ENCODE measurements at regions not wholly inside any gene's neighbourhood (a gene's known extent, or its start where the extent isn't known, plus 50 kb on each side); places are given as distances from the start of the nearest gene placed in this dataset.

DNA sequence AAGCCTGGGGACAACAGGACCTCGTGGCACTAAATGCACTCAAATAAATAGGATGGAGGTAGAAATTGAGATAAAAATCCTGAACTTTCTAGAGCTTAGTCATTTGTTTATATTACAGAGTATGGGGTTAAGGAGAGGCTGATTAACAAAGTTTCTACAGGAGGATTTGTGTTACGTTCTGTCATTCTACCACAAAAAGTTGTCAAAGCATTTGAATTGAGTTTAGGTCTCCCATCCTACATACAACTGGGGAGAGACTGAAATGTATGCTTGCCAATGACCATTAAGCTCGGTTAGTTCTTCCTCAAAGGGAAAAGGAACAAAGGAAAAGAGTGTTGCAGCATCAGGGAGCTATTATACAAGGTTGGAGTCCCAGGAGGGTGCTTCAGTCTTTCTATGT lies 597.9 kb downstream of the COL12A1 start:
- no peaks in the 10 kb centered on the region for H3K9me3 ChIP-seq
- no peak overlapping the region for H3K4me3 ChIP-seq
- no peak overlapping the region for H3K27ac ChIP-seq
- TF ChIP-seq, protein P1, sequence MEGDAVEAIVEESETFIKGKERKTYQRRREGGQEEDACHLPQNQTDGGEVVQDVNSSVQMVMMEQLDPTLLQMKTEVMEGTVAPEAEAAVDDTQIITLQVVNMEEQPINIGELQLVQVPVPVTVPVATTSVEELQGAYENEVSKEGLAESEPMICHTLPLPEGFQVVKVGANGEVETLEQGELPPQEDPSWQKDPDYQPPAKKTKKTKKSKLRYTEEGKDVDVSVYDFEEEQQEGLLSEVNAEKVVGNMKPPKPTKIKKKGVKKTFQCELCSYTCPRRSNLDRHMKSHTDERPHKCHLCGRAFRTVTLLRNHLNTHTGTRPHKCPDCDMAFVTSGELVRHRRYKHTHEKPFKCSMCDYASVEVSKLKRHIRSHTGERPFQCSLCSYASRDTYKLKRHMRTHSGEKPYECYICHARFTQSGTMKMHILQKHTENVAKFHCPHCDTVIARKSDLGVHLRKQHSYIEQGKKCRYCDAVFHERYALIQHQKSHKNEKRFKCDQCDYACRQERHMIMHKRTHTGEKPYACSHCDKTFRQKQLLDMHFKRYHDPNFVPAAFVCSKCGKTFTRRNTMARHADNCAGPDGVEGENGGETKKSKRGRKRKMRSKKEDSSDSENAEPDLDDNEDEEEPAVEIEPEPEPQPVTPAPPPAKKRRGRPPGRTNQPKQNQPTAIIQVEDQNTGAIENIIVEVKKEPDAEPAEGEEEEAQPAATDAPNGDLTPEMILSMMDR (IDR thresholded peaks at IDR 0.05): no peak
- no peaks in the 10 kb centered on the region for H3K4me1 ChIP-seq
- no peaks in the 10 kb centered on the region for H3K36me3 ChIP-seq
- DNase-seq (ENCODE audit: low spot score): no peak
- no peaks in the 10 kb centered on the region for H3K27me3 ChIP-seq

DNA sequence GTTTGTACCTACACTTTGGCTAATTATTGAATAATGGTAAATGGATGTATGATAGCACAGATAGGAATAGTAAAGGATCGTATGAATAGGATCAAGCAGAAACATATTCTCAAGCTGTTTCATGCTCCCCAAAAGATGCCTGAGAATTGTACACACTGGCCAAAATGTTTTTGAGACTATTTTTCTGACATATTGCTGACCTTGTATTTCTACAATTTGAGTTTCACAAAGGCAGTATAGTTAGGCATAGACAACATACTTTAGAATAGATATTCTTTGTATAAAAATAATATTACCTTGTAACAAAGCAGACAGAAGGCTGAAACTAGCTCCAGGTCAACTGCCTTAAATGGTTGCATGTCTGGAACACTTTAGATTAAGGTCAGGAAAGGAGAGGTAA lies 598.4 kb downstream of the COL12A1 start:
- H3K27me3 ChIP-seq: no peaks in the 10 kb centered on the region
- H3K36me3 ChIP-seq: no peaks in the 10 kb centered on the region
- TF ChIP-seq, protein P1 (IDR thresholded peaks at IDR 0.05): no peak
- no peak for DNase-seq (ENCODE audit: low spot score)
- H3K4me1 ChIP-seq: no peaks in the 10 kb centered on the region
- peak overlapping the region in 1 of 2 donors; percentile 74 for H3K27ac ChIP-seq
- H3K9me3 ChIP-seq: no peaks in the 10 kb centered on the region
- H3K4me3 ChIP-seq: no peak overlapping the region

DNA sequence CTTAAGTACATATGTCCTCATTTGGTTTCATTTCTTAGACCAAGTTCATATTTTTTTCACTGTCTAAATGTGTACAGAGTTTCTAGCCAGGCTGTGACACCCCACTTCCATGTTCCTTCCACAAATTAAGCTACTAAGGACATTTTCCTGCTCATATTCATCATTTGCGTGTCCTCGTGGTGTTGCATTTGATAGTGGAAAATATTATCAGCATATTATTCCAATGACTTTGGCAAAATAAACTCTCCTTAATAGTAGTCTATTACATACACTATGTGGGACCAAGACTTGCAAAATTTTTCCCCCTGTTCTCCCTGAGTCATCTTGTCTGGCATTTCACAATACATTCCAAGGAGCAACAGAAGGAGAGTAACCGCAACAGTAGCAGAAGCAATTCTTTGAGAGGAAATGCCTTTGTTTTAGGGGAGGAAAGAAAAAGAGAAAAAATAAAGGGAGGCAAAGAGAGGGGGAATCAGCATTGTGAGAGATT lies 599.2 kb downstream of the COL12A1 start:
- Histone ChIP-seq H3K27me3 (no peaks in the 10 kb centered on the region), H3K4me3 (no peak overlapping the region), H3K36me3 (no peaks in the 10 kb centered on the region), H3K9me3 (no peaks in the 10 kb centered on the region), H3K27ac (peak overlapping the region; percentile 34 to 74), H3K4me1 (no peaks in the 10 kb centered on the region)
- TF ChIP-seq, protein P1 (IDR thresholded peaks at IDR 0.05): no peak
- DNase-seq (ENCODE audit: low spot score): no peak

DNA sequence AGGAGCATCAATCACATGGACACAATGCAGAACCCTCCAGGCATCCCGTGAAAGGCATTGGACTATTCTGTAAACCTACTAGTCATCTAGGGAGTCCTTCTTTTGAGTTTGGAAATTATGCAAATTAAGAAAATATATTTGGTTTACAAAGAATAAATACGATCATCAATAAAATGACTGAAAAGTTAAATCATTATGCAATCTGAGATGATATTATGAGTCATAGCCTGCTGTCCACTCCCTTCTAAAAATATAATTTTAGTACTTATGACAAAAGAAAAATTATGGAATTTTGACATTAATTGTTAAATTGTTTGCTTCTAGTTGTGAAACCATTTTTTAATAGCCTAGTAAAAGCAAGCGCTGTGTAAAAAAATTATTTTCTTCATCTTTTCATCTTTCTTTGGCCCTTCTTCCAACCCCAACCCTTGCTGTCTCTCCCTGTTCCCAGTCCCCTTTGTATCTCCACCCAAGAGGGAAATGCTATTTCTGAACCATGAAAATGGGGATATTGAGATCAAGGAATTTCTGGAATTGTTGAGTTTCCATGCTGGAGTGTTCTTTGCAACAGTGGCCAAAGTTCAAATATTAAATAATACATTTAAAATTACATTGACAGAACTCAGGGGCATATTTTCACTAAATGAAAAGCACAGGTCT lies 599.8 kb downstream of the COL12A1 start:
- DNase-seq (ENCODE audit: low spot score): no peak
- Histone ChIP-seq H3K4me1 (no peaks in the 10 kb centered on the region), H3K9me3 (no peaks in the 10 kb centered on the region), H3K27me3 (no peaks in the 10 kb centered on the region), H3K27ac (peak overlapping the region; percentile 34 to 74), H3K36me3 (no peaks in the 10 kb centered on the region), H3K4me3 (no peak overlapping the region)
- TF ChIP-seq, protein P1 (IDR thresholded peaks at IDR 0.05): no peak

DNA sequence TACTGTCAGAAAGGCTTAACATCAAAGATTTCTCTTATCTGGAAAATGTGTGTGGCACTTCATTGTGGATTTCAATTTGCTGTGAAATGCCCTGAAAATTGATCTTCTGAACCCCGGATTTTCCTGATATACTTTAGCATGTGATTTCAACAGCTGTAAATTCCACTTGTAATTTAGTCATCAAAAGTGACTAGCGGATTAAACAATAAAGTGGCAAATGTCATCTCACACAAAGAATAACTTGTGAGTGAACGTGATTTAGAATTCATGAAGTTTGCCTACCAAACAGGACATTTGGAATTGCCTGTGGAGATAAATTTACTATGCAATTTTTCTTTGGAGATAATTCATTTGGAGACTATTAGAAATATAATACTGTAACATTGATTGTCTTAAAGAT lies 601.6 kb downstream of the COL12A1 start:
- no peak overlapping the region for H3K4me3 ChIP-seq
- no peaks in the 10 kb centered on the region for H3K9me3 ChIP-seq
- H3K36me3 ChIP-seq: no peaks in the 10 kb centered on the region
- no peak for DNase-seq (ENCODE audit: low spot score)
- H3K27me3 ChIP-seq: no peaks in the 10 kb centered on the region
- TF ChIP-seq, protein P1 (IDR thresholded peaks at IDR 0.05): no peak
- no peak overlapping the region for H3K27ac ChIP-seq
- no peaks in the 10 kb centered on the region for H3K4me1 ChIP-seq
